ENCODE measurements at regions not wholly inside any gene's neighbourhood (a gene's known extent, or its start where the extent isn't known, plus 50 kb on each side); places are given as distances from the start of the nearest gene placed in this dataset.

DNA sequence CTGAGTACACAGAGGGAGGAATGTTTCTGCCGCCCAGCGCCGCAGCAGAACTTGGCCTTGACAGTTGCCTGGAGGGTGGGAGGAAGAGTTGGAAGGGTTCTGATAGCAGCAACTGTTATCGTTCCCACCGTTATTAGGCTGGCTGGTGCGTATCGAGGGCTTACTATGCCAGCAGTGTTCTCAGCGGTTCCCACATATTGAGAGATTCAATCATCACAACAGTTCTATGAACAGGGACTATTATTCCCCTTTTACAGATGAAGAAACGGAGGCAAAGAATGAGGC lies 380.1 kb upstream of the SULF2 start:
- POLR2A ChIA-PET = no interaction called here
- CTCF ChIA-PET = no interaction called here
- Mint-ChIP-seq H3K9me3 (no peaks in the 10 kb centered on the region), H3K4me3 (no peak overlapping the region), H3K27ac (no peak overlapping the region), H3K36me3 (no peaks in the 10 kb centered on the region), H3K4me1 (peaks cover 4% of the 10 kb centered on the region), H3K27me3 (ENCODE audit: low read depth) (no peaks in the 10 kb centered on the region)
- TF ChIP-seq, protein P1, sequence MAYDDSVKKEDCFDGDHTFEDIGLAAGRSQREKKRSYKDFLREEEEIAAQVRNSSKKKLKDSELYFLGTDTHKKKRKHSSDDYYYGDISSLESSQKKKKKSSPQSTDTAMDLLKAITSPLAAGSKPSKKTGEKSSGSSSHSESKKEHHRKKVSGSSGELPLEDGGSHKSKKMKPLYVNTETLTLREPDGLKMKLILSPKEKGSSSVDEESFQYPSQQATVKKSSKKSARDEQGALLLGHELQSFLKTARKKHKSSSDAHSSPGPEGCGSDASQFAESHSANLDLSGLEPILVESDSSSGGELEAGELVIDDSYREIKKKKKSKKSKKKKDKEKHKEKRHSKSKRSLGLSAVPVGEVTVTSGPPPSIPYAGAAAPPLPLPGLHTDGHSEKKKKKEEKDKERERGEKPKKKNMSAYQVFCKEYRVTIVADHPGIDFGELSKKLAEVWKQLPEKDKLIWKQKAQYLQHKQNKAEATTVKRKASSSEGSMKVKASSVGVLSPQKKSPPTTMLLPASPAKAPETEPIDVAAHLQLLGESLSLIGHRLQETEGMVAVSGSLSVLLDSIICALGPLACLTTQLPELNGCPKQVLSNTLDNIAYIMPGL (CRISPR knock-in tag; IDR thresholded peaks at IDR 0.05) = no peak
- no peak for TF ChIP-seq RELA (CRISPR knock-in tag; IDR thresholded peaks at IDR 0.05; ENCODE audit: borderline replicate concordance)
- TF ChIP-seq, protein P2, sequence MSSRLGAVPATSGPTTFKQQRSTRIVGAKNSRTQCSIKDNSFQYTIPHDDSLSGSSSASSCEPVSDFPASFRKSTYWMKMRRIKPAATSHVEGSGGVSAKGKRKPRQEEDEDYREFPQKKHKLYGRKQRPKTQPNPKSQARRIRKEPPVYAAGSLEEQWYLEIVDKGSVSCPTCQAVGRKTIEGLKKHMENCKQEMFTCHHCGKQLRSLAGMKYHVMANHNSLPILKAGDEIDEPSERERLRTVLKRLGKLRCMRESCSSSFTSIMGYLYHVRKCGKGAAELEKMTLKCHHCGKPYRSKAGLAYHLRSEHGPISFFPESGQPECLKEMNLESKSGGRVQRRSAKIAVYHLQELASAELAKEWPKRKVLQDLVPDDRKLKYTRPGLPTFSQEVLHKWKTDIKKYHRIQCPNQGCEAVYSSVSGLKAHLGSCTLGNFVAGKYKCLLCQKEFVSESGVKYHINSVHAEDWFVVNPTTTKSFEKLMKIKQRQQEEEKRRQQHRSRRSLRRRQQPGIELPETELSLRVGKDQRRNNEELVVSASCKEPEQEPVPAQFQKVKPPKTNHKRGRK (CRISPR knock-in tag; IDR thresholded peaks at IDR 0.05; ENCODE audit: borderline replicate concordance) = no peak
- no peak for TF ChIP-seq ESRRA (CRISPR knock-in tag; IDR thresholded peaks at IDR 0.05; ENCODE audit: borderline replicate concordance)
- TF ChIP-seq, protein P3, sequence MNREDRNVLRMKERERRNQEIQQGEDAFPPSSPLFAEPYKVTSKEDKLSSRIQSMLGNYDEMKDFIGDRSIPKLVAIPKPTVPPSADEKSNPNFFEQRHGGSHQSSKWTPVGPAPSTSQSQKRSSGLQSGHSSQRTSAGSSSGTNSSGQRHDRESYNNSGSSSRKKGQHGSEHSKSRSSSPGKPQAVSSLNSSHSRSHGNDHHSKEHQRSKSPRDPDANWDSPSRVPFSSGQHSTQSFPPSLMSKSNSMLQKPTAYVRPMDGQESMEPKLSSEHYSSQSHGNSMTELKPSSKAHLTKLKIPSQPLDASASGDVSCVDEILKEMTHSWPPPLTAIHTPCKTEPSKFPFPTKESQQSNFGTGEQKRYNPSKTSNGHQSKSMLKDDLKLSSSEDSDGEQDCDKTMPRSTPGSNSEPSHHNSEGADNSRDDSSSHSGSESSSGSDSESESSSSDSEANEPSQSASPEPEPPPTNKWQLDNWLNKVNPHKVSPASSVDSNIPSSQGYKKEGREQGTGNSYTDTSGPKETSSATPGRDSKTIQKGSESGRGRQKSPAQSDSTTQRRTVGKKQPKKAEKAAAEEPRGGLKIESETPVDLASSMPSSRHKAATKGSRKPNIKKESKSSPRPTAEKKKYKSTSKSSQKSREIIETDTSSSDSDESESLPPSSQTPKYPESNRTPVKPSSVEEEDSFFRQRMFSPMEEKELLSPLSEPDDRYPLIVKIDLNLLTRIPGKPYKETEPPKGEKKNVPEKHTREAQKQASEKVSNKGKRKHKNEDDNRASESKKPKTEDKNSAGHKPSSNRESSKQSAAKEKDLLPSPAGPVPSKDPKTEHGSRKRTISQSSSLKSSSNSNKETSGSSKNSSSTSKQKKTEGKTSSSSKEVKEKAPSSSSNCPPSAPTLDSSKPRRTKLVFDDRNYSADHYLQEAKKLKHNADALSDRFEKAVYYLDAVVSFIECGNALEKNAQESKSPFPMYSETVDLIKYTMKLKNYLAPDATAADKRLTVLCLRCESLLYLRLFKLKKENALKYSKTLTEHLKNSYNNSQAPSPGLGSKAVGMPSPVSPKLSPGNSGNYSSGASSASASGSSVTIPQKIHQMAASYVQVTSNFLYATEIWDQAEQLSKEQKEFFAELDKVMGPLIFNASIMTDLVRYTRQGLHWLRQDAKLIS (CRISPR knock-in tag; IDR thresholded peaks at IDR 0.05; ENCODE audit: borderline replicate concordance) = no peak
- no peak for TF ChIP-seq NR3C1 (CRISPR knock-in tag; conservative IDR thresholded peaks at IDR 0.05; ENCODE audit: low read depth)
- TF ChIP-seq, protein P4, sequence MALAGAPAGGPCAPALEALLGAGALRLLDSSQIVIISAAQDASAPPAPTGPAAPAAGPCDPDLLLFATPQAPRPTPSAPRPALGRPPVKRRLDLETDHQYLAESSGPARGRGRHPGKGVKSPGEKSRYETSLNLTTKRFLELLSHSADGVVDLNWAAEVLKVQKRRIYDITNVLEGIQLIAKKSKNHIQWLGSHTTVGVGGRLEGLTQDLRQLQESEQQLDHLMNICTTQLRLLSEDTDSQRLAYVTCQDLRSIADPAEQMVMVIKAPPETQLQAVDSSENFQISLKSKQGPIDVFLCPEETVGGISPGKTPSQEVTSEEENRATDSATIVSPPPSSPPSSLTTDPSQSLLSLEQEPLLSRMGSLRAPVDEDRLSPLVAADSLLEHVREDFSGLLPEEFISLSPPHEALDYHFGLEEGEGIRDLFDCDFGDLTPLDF (CRISPR knock-in tag; IDR thresholded peaks at IDR 0.05) = no peak
- TF ChIP-seq, protein P5, sequence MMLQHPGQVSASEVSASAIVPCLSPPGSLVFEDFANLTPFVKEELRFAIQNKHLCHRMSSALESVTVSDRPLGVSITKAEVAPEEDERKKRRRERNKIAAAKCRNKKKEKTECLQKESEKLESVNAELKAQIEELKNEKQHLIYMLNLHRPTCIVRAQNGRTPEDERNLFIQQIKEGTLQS (CRISPR knock-in tag; conservative IDR thresholded peaks at IDR 0.05) = no peak
- no peak for DNase-seq (ENCODE audit: low spot score)
- no peak for ATAC-seq

DNA sequence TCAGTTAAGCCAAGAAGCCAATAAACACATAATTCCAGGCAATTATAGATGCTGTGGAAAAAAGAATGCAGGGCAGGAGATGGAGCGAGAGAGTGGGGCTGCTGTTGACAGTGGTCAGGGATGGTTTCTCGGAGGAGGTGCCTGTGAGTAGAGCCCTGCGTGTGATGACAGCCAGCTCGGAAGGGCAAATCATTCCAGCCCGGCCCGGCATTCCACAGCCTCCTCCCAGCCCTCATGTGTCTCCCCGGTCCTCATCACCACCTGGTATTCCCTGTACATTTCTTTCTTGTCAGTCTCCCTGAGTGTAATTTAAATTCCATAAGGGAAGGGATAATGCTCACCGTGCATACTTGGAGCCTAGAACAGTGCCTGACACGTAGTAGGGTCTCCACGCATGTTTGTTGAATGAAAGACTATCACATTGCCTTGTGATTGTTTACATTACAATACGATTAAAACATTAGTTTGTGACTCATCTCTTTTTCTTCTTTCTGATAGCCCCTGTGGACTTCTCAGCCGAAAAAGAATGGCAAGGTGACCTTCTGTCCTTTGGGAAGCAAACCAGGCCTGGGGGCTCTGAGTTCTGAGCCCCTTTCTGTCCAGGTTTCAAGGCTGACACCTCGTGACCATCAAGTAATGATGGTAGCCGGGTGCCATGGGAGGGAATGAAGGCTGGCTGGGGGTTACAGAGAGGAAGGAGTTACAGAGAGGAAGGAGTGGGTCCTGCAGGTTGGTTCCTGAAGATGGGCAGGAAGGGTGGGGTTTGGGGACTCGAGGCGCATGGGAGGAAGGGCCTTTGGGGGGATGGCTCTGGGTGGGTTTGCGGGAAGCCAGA lies 379.5 kb upstream of the SULF2 start:
- DNase-seq (ENCODE audit: low spot score) = no peak
- peaks cover 4% of the 10 kb centered on the region for H3K4me1 Mint-ChIP-seq
- H3K27ac Mint-ChIP-seq = 0 out of 2 replicates have a peak overlapping the region, but pooled peaks have one; percentile 26
- CTCF ChIA-PET = no interaction called here
- H3K9me3 Mint-ChIP-seq = no peaks in the 10 kb centered on the region
- no peaks in the 10 kb centered on the region for H3K36me3 Mint-ChIP-seq
- no peak overlapping the region for H3K4me3 Mint-ChIP-seq
- no peak for ATAC-seq
- POLR2A ChIA-PET = no interaction called here
- no peaks in the 10 kb centered on the region for H3K27me3 Mint-ChIP-seq (ENCODE audit: low read depth)
- TF ChIP-seq, protein P6, sequence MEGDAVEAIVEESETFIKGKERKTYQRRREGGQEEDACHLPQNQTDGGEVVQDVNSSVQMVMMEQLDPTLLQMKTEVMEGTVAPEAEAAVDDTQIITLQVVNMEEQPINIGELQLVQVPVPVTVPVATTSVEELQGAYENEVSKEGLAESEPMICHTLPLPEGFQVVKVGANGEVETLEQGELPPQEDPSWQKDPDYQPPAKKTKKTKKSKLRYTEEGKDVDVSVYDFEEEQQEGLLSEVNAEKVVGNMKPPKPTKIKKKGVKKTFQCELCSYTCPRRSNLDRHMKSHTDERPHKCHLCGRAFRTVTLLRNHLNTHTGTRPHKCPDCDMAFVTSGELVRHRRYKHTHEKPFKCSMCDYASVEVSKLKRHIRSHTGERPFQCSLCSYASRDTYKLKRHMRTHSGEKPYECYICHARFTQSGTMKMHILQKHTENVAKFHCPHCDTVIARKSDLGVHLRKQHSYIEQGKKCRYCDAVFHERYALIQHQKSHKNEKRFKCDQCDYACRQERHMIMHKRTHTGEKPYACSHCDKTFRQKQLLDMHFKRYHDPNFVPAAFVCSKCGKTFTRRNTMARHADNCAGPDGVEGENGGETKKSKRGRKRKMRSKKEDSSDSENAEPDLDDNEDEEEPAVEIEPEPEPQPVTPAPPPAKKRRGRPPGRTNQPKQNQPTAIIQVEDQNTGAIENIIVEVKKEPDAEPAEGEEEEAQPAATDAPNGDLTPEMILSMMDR (IDR thresholded peaks at IDR 0.05) = no peak
- TF ChIP-seq ZNF396 (CRISPR knock-in tag; IDR thresholded peaks at IDR 0.05; ENCODE audit: borderline replicate concordance) = no peak
- TF ChIP-seq, protein P7, sequence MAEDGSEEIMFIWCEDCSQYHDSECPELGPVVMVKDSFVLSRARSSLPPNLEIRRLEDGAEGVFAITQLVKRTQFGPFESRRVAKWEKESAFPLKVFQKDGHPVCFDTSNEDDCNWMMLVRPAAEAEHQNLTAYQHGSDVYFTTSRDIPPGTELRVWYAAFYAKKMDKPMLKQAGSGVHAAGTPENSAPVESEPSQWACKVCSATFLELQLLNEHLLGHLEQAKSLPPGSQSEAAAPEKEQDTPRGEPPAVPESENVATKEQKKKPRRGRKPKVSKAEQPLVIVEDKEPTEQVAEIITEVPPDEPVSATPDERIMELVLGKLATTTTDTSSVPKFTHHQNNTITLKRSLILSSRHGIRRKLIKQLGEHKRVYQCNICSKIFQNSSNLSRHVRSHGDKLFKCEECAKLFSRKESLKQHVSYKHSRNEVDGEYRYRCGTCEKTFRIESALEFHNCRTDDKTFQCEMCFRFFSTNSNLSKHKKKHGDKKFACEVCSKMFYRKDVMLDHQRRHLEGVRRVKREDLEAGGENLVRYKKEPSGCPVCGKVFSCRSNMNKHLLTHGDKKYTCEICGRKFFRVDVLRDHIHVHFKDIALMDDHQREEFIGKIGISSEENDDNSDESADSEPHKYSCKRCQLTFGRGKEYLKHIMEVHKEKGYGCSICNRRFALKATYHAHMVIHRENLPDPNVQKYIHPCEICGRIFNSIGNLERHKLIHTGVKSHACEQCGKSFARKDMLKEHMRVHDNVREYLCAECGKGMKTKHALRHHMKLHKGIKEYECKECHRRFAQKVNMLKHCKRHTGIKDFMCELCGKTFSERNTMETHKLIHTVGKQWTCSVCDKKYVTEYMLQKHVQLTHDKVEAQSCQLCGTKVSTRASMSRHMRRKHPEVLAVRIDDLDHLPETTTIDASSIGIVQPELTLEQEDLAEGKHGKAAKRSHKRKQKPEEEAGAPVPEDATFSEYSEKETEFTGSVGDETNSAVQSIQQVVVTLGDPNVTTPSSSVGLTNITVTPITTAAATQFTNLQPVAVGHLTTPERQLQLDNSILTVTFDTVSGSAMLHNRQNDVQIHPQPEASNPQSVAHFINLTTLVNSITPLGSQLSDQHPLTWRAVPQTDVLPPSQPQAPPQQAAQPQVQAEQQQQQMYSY (CRISPR knock-in tag; IDR thresholded peaks at IDR 0.05) = no peak
- no peak for TF ChIP-seq FOXJ3 (CRISPR knock-in tag; IDR thresholded peaks at IDR 0.05; ENCODE audit: borderline replicate concordance)
- no peak for TF ChIP-seq ZNF121 (CRISPR knock-in tag; IDR thresholded peaks at IDR 0.05)
- TF ChIP-seq, protein P8, sequence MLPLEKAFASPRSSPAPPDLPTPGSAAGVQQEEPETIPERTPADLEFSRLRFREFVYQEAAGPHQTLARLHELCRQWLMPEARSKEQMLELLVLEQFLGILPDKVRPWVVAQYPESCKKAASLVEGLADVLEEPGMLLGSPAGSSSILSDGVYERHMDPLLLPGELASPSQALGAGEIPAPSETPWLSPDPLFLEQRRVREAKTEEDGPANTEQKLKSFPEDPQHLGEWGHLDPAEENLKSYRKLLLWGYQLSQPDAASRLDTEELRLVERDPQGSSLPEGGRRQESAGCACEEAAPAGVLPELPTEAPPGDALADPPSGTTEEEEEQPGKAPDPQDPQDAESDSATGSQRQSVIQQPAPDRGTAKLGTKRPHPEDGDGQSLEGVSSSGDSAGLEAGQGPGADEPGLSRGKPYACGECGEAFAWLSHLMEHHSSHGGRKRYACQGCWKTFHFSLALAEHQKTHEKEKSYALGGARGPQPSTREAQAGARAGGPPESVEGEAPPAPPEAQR (CRISPR knock-in tag; IDR thresholded peaks at IDR 0.05) = no peak
- no peak for TF ChIP-seq SP1 (CRISPR knock-in tag; conservative IDR thresholded peaks at IDR 0.05)
- TF ChIP-seq, protein P9, sequence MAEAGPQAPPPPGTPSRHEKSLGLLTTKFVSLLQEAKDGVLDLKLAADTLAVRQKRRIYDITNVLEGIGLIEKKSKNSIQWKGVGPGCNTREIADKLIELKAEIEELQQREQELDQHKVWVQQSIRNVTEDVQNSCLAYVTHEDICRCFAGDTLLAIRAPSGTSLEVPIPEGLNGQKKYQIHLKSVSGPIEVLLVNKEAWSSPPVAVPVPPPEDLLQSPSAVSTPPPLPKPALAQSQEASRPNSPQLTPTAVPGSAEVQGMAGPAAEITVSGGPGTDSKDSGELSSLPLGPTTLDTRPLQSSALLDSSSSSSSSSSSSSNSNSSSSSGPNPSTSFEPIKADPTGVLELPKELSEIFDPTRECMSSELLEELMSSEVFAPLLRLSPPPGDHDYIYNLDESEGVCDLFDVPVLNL (CRISPR knock-in tag; IDR thresholded peaks at IDR 0.05; ENCODE audit: borderline replicate concordance, low read depth) = no peak
